H1 (cell line): ENCODE measurements at regions not wholly inside any gene's neighbourhood (a gene's known extent, or its start where the extent isn't known, plus 50 kb on each side); places are given as distances from the start of the nearest gene placed in this dataset.

Experiments
- CBX5 ChIP-seq: fragments of 300-800, 300-1000 bp; sonication (generic); IDR thresholded peaks from 2 replicates; pipeline ENCODE4 v1.7.1; 2016; ENCODE audit warnings: antibody characterized with exemption, low read length, low read depth
- CEBPB ChIP-seq: IDR thresholded peaks from 2 replicates; pipeline ENCODE4 v1.6.1; 2012; ENCODE audit warnings: low read depth, low read length
- CTCF ChIP-seq, 3 experiments: IDR thresholded peaks; 1 replicate in 2 of 3; 2 replicates in 1 of 3; pipeline versions ENCODE4 v1.5.1 to v1.6.1; 2011; ENCODE audit warnings: low read length in 3 of 3, mild to moderate bottlenecking in 3 of 3, inconsistent platforms in 2 of 3, low read depth in 1 of 3, moderate library complexity in 1 of 3; ENCODE audit not compliant: insufficient read depth in 1 of 3; ENCODE audit errors: control extremely low read depth in 1 of 3
- EGR1 ChIP-seq: IDR thresholded peaks from 2 replicates; pipeline ENCODE4 v1.6.1; 2011; ENCODE audit warnings: low read depth, low read length, borderline replicate concordance
- EZH2 ChIP-seq: fragments of 200-600 bp; sonication (generic); IDR thresholded peaks from 2 replicates; pipeline ENCODE4 v1.7.1; 2012; ENCODE audit warnings: low read depth, mild to moderate bottlenecking, moderate library complexity, low read length, inconsistent platforms; ENCODE audit not compliant: severe bottlenecking
- GABPA ChIP-seq: IDR thresholded peaks from 2 replicates; pipeline ENCODE4 v1.6.1; 2011; ENCODE audit warnings: mild to moderate bottlenecking, low read length, moderate library complexity, borderline replicate concordance; ENCODE audit not compliant: insufficient read depth
- POLR2A ChIP-seq, 2 experiments: IDR thresholded peaks; 1 replicate in 1 of 2; 2 replicates in 1 of 2; pipeline ENCODE4 v1.6.1; 2011; ENCODE audit warnings: low read depth in 2 of 2, low read length in 2 of 2, mild to moderate bottlenecking in 2 of 2; ENCODE audit errors: control extremely low read depth in 1 of 2
- POLR2AphosphoS5 ChIP-seq: IDR thresholded peaks from 2 replicates; pipeline ENCODE4 v1.6.1; 2011; ENCODE audit warnings: low read depth, low read length
- RAD21 ChIP-seq, 2 experiments: IDR thresholded peaks in 1 of 2; conservative IDR thresholded peaks in 1 of 2; 2 replicates each; pipeline ENCODE4 v1.6.1; 2011; ENCODE audit warnings: low read depth in 2 of 2, low read length in 2 of 2, improper control_type of control experiment in 1 of 2, inconsistent platforms in 1 of 2, mild to moderate bottlenecking in 1 of 2, moderate library complexity in 1 of 2
- RXRA ChIP-seq: IDR thresholded peaks from 2 replicates; pipeline ENCODE4 v1.6.1; 2011; ENCODE audit warnings: low read depth, mild to moderate bottlenecking, low read length, moderate library complexity; ENCODE audit not compliant: insufficient read depth
- SP1 ChIP-seq: IDR thresholded peaks from 2 replicates; pipeline ENCODE4 v1.6.1; 2011; ENCODE audit warnings: low read depth, low read length
- TF ChIP-seq, protein P1 (sequence below): IDR thresholded peaks from 2 replicates; pipeline ENCODE4 v1.6.1; 2012; ENCODE audit warnings: inconsistent platforms

- no peak for TF ChIP-seq POLR2A (IDR thresholded peaks at IDR 0.05; ENCODE audit: control extremely low read depth in 1 of 2, low read depth in 2 of 2, low read length in 2 of 2)
- 0 out of 2 replicates have a peak, but pooled peaks have one; percentile 1 for TF ChIP-seq CEBPB
- no peak for TF ChIP-seq CTCF (IDR thresholded peaks at IDR 0.05; ENCODE audit: control extremely low read depth in 1 of 3, insufficient read depth in 1 of 3, low read depth in 1 of 3, low read length in 3 of 3)
- TF ChIP-seq RAD21 (IDR thresholded peaks at IDR 0.05 in 1 of 2, conservative IDR thresholded peaks at IDR 0.05 in 1 of 2; ENCODE audit: low read depth in 2 of 2, low read length in 2 of 2), result no peak
- no peak for TF ChIP-seq GABPA
- TF ChIP-seq EZH2, result no peak
- 0 out of 2 replicates have a peak, but pooled peaks have one; percentile 19 for TF ChIP-seq SP1
- no peak for TF ChIP-seq RXRA
- no peak for TF ChIP-seq POLR2AphosphoS5
- no peak for TF ChIP-seq CBX5
- TF ChIP-seq, protein P1, sequence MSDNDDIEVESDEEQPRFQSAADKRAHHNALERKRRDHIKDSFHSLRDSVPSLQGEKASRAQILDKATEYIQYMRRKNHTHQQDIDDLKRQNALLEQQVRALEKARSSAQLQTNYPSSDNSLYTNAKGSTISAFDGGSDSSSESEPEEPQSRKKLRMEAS, result no peak
- TF ChIP-seq EGR1, result no peak
Observed at GRCh38 chr3:23710555-23710954, 95.2 kb upstream of the UBE2E1 start.
